ENCODE measurements at regions not wholly inside any gene's neighbourhood (a gene's known extent, or its start where the extent isn't known, plus 50 kb on each side); places are given as distances from the start of the nearest gene placed in this dataset.

DNA sequence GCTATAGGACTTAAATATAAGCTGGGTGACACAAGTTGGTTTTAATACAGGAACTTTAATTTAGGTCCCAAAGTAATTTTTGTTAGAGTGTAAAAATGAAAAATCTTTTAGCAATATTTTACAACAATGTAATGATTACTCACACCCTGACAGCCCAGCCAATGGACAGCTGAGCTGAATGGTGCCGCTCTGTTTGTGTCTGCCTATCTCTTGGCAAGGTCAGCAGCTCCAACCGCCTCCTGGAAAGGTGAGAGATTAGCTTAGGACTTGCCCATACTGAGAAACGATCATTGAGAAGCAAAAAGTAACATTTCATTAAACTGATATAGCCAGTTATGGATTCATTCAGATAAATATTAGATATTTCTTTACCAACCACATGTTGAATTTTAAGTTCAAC, 463.6 kb upstream of the CD180 start:
- Histone ChIP-seq H3K9me3 (no peaks in the 10 kb centered on the region), H3K4me2 (no peak overlapping the region), H3K27ac (no peak overlapping the region), H3K4me3 (no peak overlapping the region), H3K4me1 (no peaks in the 10 kb centered on the region)
- ChIA-PET POLR2A (no interaction called here), CTCF (interaction anchor here (0.6 kb wide), 1 partner anchor 139 kb away, joined by 4 read pairs; no protein-coding TSS in a partner anchor)
- WGBS (ENCODE audit: missing lambda C conversion rate) = 29% methylated on average over 3 of the region's 3 CpGs
- DNase-seq (ENCODE audit: low read depth in 1 of 2, low spot score in 1 of 2) = no peak
- TF ChIP-seq, protein P1, sequence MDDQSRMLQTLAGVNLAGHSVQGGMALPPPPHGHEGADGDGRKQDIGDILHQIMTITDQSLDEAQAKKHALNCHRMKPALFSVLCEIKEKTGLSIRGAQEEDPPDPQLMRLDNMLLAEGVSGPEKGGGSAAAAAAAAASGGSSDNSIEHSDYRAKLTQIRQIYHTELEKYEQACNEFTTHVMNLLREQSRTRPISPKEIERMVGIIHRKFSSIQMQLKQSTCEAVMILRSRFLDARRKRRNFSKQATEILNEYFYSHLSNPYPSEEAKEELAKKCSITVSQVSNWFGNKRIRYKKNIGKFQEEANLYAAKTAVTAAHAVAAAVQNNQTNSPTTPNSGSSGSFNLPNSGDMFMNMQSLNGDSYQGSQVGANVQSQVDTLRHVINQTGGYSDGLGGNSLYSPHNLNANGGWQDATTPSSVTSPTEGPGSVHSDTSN (IDR thresholded peaks at IDR 0.05) = no peak
- TF ChIP-seq, protein P2, sequence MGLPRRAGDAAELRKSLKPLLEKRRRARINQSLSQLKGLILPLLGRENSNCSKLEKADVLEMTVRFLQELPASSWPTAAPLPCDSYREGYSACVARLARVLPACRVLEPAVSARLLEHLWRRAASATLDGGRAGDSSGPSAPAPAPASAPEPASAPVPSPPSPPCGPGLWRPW (IDR thresholded peaks at IDR 0.05) = no peak
- no peak for TF ChIP-seq PHF8 (IDR thresholded peaks at IDR 0.05; ENCODE audit: borderline replicate concordance, low read depth)
- TF ChIP-seq, protein P3, sequence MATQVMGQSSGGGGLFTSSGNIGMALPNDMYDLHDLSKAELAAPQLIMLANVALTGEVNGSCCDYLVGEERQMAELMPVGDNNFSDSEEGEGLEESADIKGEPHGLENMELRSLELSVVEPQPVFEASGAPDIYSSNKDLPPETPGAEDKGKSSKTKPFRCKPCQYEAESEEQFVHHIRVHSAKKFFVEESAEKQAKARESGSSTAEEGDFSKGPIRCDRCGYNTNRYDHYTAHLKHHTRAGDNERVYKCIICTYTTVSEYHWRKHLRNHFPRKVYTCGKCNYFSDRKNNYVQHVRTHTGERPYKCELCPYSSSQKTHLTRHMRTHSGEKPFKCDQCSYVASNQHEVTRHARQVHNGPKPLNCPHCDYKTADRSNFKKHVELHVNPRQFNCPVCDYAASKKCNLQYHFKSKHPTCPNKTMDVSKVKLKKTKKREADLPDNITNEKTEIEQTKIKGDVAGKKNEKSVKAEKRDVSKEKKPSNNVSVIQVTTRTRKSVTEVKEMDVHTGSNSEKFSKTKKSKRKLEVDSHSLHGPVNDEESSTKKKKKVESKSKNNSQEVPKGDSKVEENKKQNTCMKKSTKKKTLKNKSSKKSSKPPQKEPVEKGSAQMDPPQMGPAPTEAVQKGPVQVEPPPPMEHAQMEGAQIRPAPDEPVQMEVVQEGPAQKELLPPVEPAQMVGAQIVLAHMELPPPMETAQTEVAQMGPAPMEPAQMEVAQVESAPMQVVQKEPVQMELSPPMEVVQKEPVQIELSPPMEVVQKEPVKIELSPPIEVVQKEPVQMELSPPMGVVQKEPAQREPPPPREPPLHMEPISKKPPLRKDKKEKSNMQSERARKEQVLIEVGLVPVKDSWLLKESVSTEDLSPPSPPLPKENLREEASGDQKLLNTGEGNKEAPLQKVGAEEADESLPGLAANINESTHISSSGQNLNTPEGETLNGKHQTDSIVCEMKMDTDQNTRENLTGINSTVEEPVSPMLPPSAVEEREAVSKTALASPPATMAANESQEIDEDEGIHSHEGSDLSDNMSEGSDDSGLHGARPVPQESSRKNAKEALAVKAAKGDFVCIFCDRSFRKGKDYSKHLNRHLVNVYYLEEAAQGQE (IDR thresholded peaks at IDR 0.05) = no peak
- TF ChIP-seq FOXS1 (CRISPR knock-in tag; IDR thresholded peaks at IDR 0.05) = no peak
- no peak for TF ChIP-seq RFX5 (IDR thresholded peaks at IDR 0.05)
- no peak for TF ChIP-seq EHMT2 (IDR thresholded peaks at IDR 0.05; ENCODE audit: low read depth)
- no peak for TF ChIP-seq SMC3 (IDR thresholded peaks at IDR 0.05)
- TF ChIP-seq, protein P4, sequence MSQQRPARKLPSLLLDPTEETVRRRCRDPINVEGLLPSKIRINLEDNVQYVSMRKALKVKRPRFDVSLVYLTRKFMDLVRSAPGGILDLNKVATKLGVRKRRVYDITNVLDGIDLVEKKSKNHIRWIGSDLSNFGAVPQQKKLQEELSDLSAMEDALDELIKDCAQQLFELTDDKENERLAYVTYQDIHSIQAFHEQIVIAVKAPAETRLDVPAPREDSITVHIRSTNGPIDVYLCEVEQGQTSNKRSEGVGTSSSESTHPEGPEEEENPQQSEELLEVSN (IDR thresholded peaks at IDR 0.05; ENCODE audit: borderline replicate concordance, low read depth) = no peak
- TF ChIP-seq ZFP36 (IDR thresholded peaks at IDR 0.05; ENCODE audit: borderline replicate concordance, partially characterized antibody) = no peak
- no peak for TF ChIP-seq KDM1A (IDR thresholded peaks at IDR 0.05; ENCODE audit: low read depth)
- no peak for TF ChIP-seq CEBPB (IDR thresholded peaks at IDR 0.05)
- TF ChIP-seq, protein P5, sequence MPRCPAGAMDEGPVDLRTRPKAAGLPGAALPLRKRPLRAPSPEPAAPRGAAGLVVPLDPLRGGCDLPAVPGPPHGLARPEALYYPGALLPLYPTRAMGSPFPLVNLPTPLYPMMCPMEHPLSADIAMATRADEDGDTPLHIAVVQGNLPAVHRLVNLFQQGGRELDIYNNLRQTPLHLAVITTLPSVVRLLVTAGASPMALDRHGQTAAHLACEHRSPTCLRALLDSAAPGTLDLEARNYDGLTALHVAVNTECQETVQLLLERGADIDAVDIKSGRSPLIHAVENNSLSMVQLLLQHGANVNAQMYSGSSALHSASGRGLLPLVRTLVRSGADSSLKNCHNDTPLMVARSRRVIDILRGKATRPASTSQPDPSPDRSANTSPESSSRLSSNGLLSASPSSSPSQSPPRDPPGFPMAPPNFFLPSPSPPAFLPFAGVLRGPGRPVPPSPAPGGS (IDR thresholded peaks at IDR 0.05) = no peak
- TF ChIP-seq ZC3H11A (IDR thresholded peaks at IDR 0.05) = no peak
- no peak for TF ChIP-seq CHD4 (IDR thresholded peaks at IDR 0.05; ENCODE audit: borderline replicate concordance)
- no peak for TF ChIP-seq CBX8 (IDR thresholded peaks at IDR 0.05)
- TF ChIP-seq, protein P6, sequence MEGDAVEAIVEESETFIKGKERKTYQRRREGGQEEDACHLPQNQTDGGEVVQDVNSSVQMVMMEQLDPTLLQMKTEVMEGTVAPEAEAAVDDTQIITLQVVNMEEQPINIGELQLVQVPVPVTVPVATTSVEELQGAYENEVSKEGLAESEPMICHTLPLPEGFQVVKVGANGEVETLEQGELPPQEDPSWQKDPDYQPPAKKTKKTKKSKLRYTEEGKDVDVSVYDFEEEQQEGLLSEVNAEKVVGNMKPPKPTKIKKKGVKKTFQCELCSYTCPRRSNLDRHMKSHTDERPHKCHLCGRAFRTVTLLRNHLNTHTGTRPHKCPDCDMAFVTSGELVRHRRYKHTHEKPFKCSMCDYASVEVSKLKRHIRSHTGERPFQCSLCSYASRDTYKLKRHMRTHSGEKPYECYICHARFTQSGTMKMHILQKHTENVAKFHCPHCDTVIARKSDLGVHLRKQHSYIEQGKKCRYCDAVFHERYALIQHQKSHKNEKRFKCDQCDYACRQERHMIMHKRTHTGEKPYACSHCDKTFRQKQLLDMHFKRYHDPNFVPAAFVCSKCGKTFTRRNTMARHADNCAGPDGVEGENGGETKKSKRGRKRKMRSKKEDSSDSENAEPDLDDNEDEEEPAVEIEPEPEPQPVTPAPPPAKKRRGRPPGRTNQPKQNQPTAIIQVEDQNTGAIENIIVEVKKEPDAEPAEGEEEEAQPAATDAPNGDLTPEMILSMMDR (IDR thresholded peaks at IDR 0.05) = no peak
- TF ChIP-seq RARB (CRISPR knock-in tag; IDR thresholded peaks at IDR 0.05) = no peak
- TF ChIP-seq HOXB5 (CRISPR knock-in tag; IDR thresholded peaks at IDR 0.05) = no peak
- TF ChIP-seq CBX2 (IDR thresholded peaks at IDR 0.05; ENCODE audit: borderline replicate concordance, low read depth) = no peak
- no peak for ATAC-seq
- FAIRE-seq = no peak
